DND-41 (cell line): ENCODE measurements at regions not wholly inside any gene's neighbourhood (a gene's known extent, or its start where the extent isn't known, plus 50 kb on each side); places are given as distances from the start of the nearest gene placed in this dataset.

Experiments
- CTCF ChIP-seq: IDR thresholded peaks from 2 replicates; pipeline ENCODE4 v1.5.1; 2012; ENCODE audit warnings: borderline replicate concordance, low read length, moderate library complexity, mild to moderate bottlenecking; ENCODE audit not compliant: poor library complexity, severe bottlenecking; ENCODE audit errors: extremely low read depth
- EZH2 ChIP-seq: IDR thresholded peaks from 3 replicates; pipeline ENCODE4 v1.6.1; 2012; ENCODE audit warnings: borderline replicate concordance, low read depth, mild to moderate bottlenecking, moderate library complexity, low read length, inconsistent platforms; ENCODE audit not compliant: severe bottlenecking

- no peak for TF ChIP-seq CTCF
- TF ChIP-seq EZH2: no peak
Observed at GRCh38 chr9:119763260-119763659, 394.0 kb upstream of the BRINP1 start.
